A549 (cell line): ENCODE measurements at regions not wholly inside any gene's neighbourhood (a gene's known extent, or its start where the extent isn't known, plus 50 kb on each side); places are given as distances from the start of the nearest gene placed in this dataset.

Source experiments
- CHD4 ChIP-seq: fragments of 200-600 bp; sonication (generic); IDR thresholded peaks from 2 replicates; pipeline ENCODE4 v1.6.1; 2016; ENCODE audit warnings: antibody characterized with exemption, mild to moderate bottlenecking, borderline replicate concordance
- CTCF ChIP-seq: fragments of >200 bp; sonication (Bioruptor Twin); formaldehyde crosslinking; IDR thresholded peaks from 3 replicates; pipeline ENCODE4 v1.5.1; 2016
- EP300 ChIP-seq, 2 experiments: fragments of >200 bp; sonication (Bioruptor Twin); formaldehyde crosslinking; IDR thresholded peaks; 2 replicates in 1 of 2; 3 replicates in 1 of 2; pipeline ENCODE4 v1.6.1; 2016 to 2017
- FOSB ChIP-seq: fragments of 250-450 bp; sonication (Bioruptor Pico); IDR thresholded peaks from 2 replicates; pipeline ENCODE4 v1.5.0; 2020; ENCODE audit warnings: mild to moderate bottlenecking, moderate library complexity
- FOSL2 ChIP-seq, 2 experiments: fragments of 450-650 bp in 1 of 2; fragments of >200 bp in 1 of 2; sonication (Bioruptor Twin) in 1 of 2; formaldehyde crosslinking; IDR thresholded peaks; 2 replicates each; pipeline versions ENCODE4 v1.5.0 to v1.6.1; 2016 to 2020; ENCODE audit warnings: mild to moderate bottlenecking in 1 of 2, moderate library complexity in 1 of 2
- KDM1A ChIP-seq: fragments of 200-600 bp; sonication (generic); IDR thresholded peaks from 2 replicates; pipeline ENCODE4 v1.6.1; 2016; ENCODE audit warnings: low read depth, mild to moderate bottlenecking
- NR3C1 ChIP-seq: fragments of >200 bp; sonication (Bioruptor Twin); formaldehyde crosslinking; IDR thresholded peaks from 3 replicates; pipeline ENCODE4 v1.6.1; 2017
- POLR2A ChIP-seq: IDR thresholded peaks from 2 replicates; pipeline ENCODE4 v1.6.1; 2012; ENCODE audit warnings: mild to moderate bottlenecking, low read length
- POLR2AphosphoS2 ChIP-seq: conservative IDR thresholded peaks from 2 replicates; pipeline ENCODE4 v1.6.1; 2012; ENCODE audit warnings: low read length, improper control_type of control experiment, inconsistent platforms
- RFX5 ChIP-seq: fragments of 450-650 bp; IDR thresholded peaks from 2 replicates; pipeline ENCODE4 v1.7.1; 2014; ENCODE audit warnings: antibody characterized with exemption, mild to moderate bottlenecking, moderate library complexity
- RNF2 ChIP-seq: fragments of 200-600 bp; sonication (generic); IDR thresholded peaks from 2 replicates; pipeline ENCODE4 v1.6.1; 2016; ENCODE audit warnings: low read depth, mild to moderate bottlenecking, antibody characterized with exemption, moderate library complexity, borderline replicate concordance
- SMC3 ChIP-seq: fragments of >200 bp; sonication (Bioruptor Twin); formaldehyde crosslinking; IDR thresholded peaks from 3 replicates; pipeline ENCODE4 v1.6.1; 2018; ENCODE audit warnings: inconsistent platforms
- USF2 ChIP-seq: fragments of 450-650 bp; IDR thresholded peaks from 2 replicates; pipeline ENCODE4 v1.6.1; 2014; ENCODE audit warnings: antibody characterized with exemption
- ZSCAN20 ChIP-seq: fragments of 250-450 bp; sonication (Bioruptor Pico); IDR thresholded peaks from 2 replicates; pipeline ENCODE4 v1.8.0; 2022; ENCODE audit warnings: mild to moderate bottlenecking, moderate library complexity

- TF ChIP-seq SMC3 (no peak), POLR2A (no peak), CTCF (no peak), FOSB (CRISPR knock-in tag) (no peak), RNF2 (no peak), FOSL2 (IDR thresholded peaks at IDR 0.05) (no peak), FOSL2 (CRISPR knock-in tag; IDR thresholded peaks at IDR 0.05) (no peak), USF2 (no peak), EP300 (IDR thresholded peaks at IDR 0.05) (no peak), CHD4 (no peak), POLR2AphosphoS2 (no peak), NR3C1 (no peak), RFX5 (no peak), ZSCAN20 (no peak), KDM1A (no peak)
Measured at GRCh38 chr17:77730376-77730775, 228.1 kb upstream of the TNRC6C start.
